H9 (cell line): ENCODE measurements at regions not wholly inside any gene's neighbourhood (a gene's known extent, or its start where the extent isn't known, plus 50 kb on each side); places are given as distances from the start of the nearest gene placed in this dataset.

Experiments
- DNase-seq: peaks from one replicate; pipeline ENCODE4 v3.0.0-alpha.2; 2017
- H2AFZ ChIP-seq: one replicate; pipeline ENCODE4 v1.6.1; 2013; ENCODE audit warnings: mild to moderate bottlenecking, low read length, control low read depth, moderate library complexity
- H2AK5ac ChIP-seq: 2 replicates; pipeline ENCODE4 v1.6.1; 2013; ENCODE audit warnings: low read length, control low read depth, mixed read lengths; ENCODE audit not compliant: insufficient read length
- H2BK120ac ChIP-seq: one replicate; pipeline ENCODE4 v1.6.1; 2013; ENCODE audit warnings: low read depth, mild to moderate bottlenecking, low read length, control low read depth, inconsistent platforms; ENCODE audit not compliant: poor library complexity, severe bottlenecking
- H2BK12ac ChIP-seq: 2 replicates; pipeline ENCODE4 v1.6.1; 2013; ENCODE audit warnings: low read length, control low read depth, mixed read lengths, low read depth; ENCODE audit not compliant: insufficient read length
- H2BK15ac ChIP-seq: 2 replicates; pipeline ENCODE4 v1.6.1; 2013; ENCODE audit warnings: low read depth, low read length, control low read depth
- H2BK20ac ChIP-seq: one replicate; pipeline ENCODE4 v1.6.1; 2013; ENCODE audit warnings: low read depth, mild to moderate bottlenecking, low read length, control low read depth, inconsistent platforms; ENCODE audit not compliant: poor library complexity, severe bottlenecking
- H2BK5ac ChIP-seq: 2 replicates; pipeline ENCODE4 v1.6.1; 2013; ENCODE audit warnings: low read length, control low read depth, mixed read lengths; ENCODE audit not compliant: insufficient read length
- H3K14ac ChIP-seq: 2 replicates; pipeline ENCODE4 v1.6.1; 2013; ENCODE audit warnings: low read length, control low read depth; ENCODE audit not compliant: insufficient read depth
- H3K18ac ChIP-seq: 2 replicates; pipeline ENCODE4 v1.6.1; 2013; ENCODE audit warnings: low read depth, mild to moderate bottlenecking, mixed read lengths, low read length, control low read depth; ENCODE audit not compliant: insufficient read length
- H3K23ac ChIP-seq: 2 replicates; pipeline ENCODE4 v1.6.1; 2013; ENCODE audit warnings: low read length, control low read depth, mixed read lengths, low read depth; ENCODE audit not compliant: insufficient read length
- H3K23me2 ChIP-seq: 2 replicates; pipeline ENCODE4 v1.6.1; 2013; ENCODE audit warnings: low read depth, mild to moderate bottlenecking, mixed read lengths, low read length, control low read depth; ENCODE audit not compliant: insufficient read length, poor library complexity, severe bottlenecking
- H3K27ac ChIP-seq: 2 replicates; pipeline ENCODE4 v1.5.1; 2013; ENCODE audit warnings: low read length, control low read depth, mixed read lengths, low read depth; ENCODE audit not compliant: insufficient read length
- H3K27me3 ChIP-seq: 2 replicates; pipeline ENCODE4 v1.6.1; 2013; ENCODE audit warnings: low read length, control low read depth, inconsistent platforms; ENCODE audit not compliant: insufficient read depth
- H3K4ac ChIP-seq: 2 replicates; pipeline ENCODE4 v1.6.1; 2013; ENCODE audit warnings: low read depth, mild to moderate bottlenecking, control low read depth, inconsistent platforms, low read length, moderate library complexity
- H3K4me1 ChIP-seq: 2 replicates; pipeline ENCODE4 v1.6.1; 2013; ENCODE audit warnings: low read length, control low read depth, inconsistent platforms; ENCODE audit not compliant: insufficient read depth
- H3K4me2 ChIP-seq: 2 replicates; pipeline ENCODE4 v1.6.1; 2013; ENCODE audit warnings: low read length, control low read depth, mixed read lengths; ENCODE audit not compliant: insufficient read length, insufficient read depth
- H3K56ac ChIP-seq: 2 replicates; pipeline ENCODE4 v1.6.1; 2013; ENCODE audit warnings: low read depth, mild to moderate bottlenecking, mixed read lengths, low read length, control low read depth; ENCODE audit not compliant: insufficient read length
- H3K79me1 ChIP-seq: 2 replicates; pipeline ENCODE4 v1.6.1; 2013; ENCODE audit warnings: low read depth, mild to moderate bottlenecking, moderate library complexity, low read length, control low read depth, inconsistent platforms; ENCODE audit not compliant: insufficient read depth, poor library complexity, severe bottlenecking
- H3K79me2 ChIP-seq: 2 replicates; pipeline ENCODE4 v1.6.1; 2013; ENCODE audit warnings: low read length, control low read depth, inconsistent platforms; ENCODE audit not compliant: insufficient read depth
- H3K9ac ChIP-seq: 2 replicates; pipeline ENCODE4 v1.6.1; 2013; ENCODE audit warnings: low read length, control low read depth, mixed read lengths; ENCODE audit not compliant: insufficient read length; ENCODE audit errors: extremely low read depth
- H3K9me3 ChIP-seq: one replicate; pipeline ENCODE4 v1.6.1; 2013; ENCODE audit warnings: low read depth, low read length, inconsistent platforms; ENCODE audit not compliant: control insufficient read depth
- H3T11ph ChIP-seq: one replicate; pipeline ENCODE4 v1.6.1; 2013; ENCODE audit warnings: mild to moderate bottlenecking, low read length, control low read depth, inconsistent platforms
- H4K20me1 ChIP-seq: one replicate; pipeline ENCODE4 v1.6.1; 2013; ENCODE audit not compliant: control insufficient read depth, insufficient read length, insufficient read depth
- H4K5ac ChIP-seq: 2 replicates; pipeline ENCODE4 v1.6.1; 2013; ENCODE audit warnings: low read depth, mild to moderate bottlenecking, mixed read lengths, low read length, control low read depth; ENCODE audit not compliant: insufficient read length
- H4K8ac ChIP-seq: replicated peaks from 2 replicates; pipeline ENCODE4 v1.6.1; 2013; ENCODE audit warnings: low read length, control low read depth, mixed read lengths, low read depth; ENCODE audit not compliant: insufficient read length
- H4K91ac ChIP-seq: 2 replicates; pipeline ENCODE4 v1.6.1; 2013; ENCODE audit warnings: low read depth, mild to moderate bottlenecking, moderate library complexity, mixed read lengths, low read length, control low read depth; ENCODE audit not compliant: insufficient read length
- H3K27ac Mint-ChIP-seq, 3 experiments: 2 replicates in 2 of 3; 3 replicates in 1 of 3; pipeline ENCODE4 v1.8.0; 2020 to 2021; ENCODE audit warnings: mixed read lengths in 3 of 3, mild to moderate bottlenecking in 1 of 3, moderate library complexity in 1 of 3
- H3K27me3 Mint-ChIP-seq: 2 replicates; pipeline ENCODE4 v1.8.0; 2021; ENCODE audit warnings: low read depth, mild to moderate bottlenecking, moderate library complexity, mixed read lengths
- H3K36me3 Mint-ChIP-seq, 3 experiments: 2 replicates in 2 of 3; 3 replicates in 1 of 3; pipeline ENCODE4 v1.8.0; 2020 to 2021; ENCODE audit warnings: low read depth in 3 of 3, mixed read lengths in 3 of 3; ENCODE audit not compliant: insufficient read depth in 1 of 3
- H3K4me1 Mint-ChIP-seq, 2 experiments: 2 replicates each; pipeline ENCODE4 v1.8.0; 2020; ENCODE audit warnings: mixed read lengths in 2 of 2
- H3K4me3 Mint-ChIP-seq, 2 experiments: 2 replicates in 1 of 2; 3 replicates in 1 of 2; pipeline ENCODE4 v1.8.0; 2020 to 2021; ENCODE audit warnings: mild to moderate bottlenecking in 2 of 2, mixed read lengths in 2 of 2, moderate library complexity in 1 of 2
- H3K9me3 Mint-ChIP-seq, 2 experiments: 2 replicates in 1 of 2; 3 replicates in 1 of 2; pipeline ENCODE4 v1.8.0; 2020; ENCODE audit warnings: mild to moderate bottlenecking in 2 of 2, mixed read lengths in 2 of 2, moderate library complexity in 1 of 2
- WGBS: extraction: QIAGEN DNeasy Blood & Tissue Kit; methylation state at CpG from one replicate; pipeline ENCODE4 v1.1.7; 2013; ENCODE audit warnings: missing lambda C conversion rate, low lambda C conversion rate, mixed read lengths; ENCODE audit not compliant: insufficient read length; ENCODE audit errors: extremely low coverage; 5-methylcytosine and 5-hydroxymethylcytosine counted together
- TF ChIP-seq, protein P1 (sequence below): fragments of 200-600 bp; sonication (generic); conservative IDR thresholded peaks from 3 replicates; pipeline ENCODE4 v1.8.0; 2021; ENCODE audit warnings: antibody characterized with exemption, mild to moderate bottlenecking

DNA sequence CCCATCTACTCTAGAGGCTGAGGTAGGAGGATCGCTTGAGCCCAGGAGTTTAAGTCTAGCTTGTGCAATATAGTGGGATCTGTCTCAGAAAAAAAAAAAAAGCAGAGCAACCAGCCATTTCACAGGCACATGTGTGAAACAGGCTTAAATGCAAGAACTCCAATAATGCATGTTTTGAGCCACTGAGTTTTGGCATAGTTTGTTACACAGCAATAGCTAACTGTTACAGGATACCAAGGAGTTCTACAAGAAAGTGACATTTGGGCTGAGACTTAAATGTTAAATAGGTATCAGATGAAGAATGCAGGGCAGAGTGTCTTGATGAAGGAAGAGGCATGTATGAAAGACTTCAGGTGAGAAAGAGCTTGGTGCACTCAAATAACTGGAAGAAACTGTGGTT is 240.0 kb upstream of the FOXN3 start:
- no peak overlapping the region for H2BK5ac ChIP-seq
- no peak overlapping the region for H3K27ac Mint-ChIP-seq
- H3K36me3 Mint-ChIP-seq, result peaks cover 4 to 5% (median 5%) of the 10 kb centered on the region in 3 experiments
- DNase-seq, result no peak
- H3K9me3 ChIP-seq, result no peaks in the 10 kb centered on the region
- H4K5ac ChIP-seq, result no peak overlapping the region
- no peaks in the 10 kb centered on the region for H3K27me3 ChIP-seq
- no peaks in the 10 kb centered on the region for H3K23me2 ChIP-seq
- H3K27me3 Mint-ChIP-seq, result no peaks in the 10 kb centered on the region; the same call in 1 of the 2 replicates
- H4K20me1 ChIP-seq, result no peaks in the 10 kb centered on the region
- no peak overlapping the region for H2BK12ac ChIP-seq
- H3K4me2 ChIP-seq, result no peak overlapping the region
- H3K23ac ChIP-seq, result no peak overlapping the region
- H3K4me1 ChIP-seq, result no peaks in the 10 kb centered on the region
- no peak overlapping the region for H2AK5ac ChIP-seq
- H3K4me1 Mint-ChIP-seq, result peaks cover 7% of the 10 kb centered on the region in 2 experiments
- H2BK120ac ChIP-seq, result no peak overlapping the region
- no peaks in the 10 kb centered on the region for H3K79me1 ChIP-seq
- no peaks in the 10 kb centered on the region for H3K79me2 ChIP-seq
- WGBS, result no CpG with 5 or more reads among the region's 1 CpG
- H3T11ph ChIP-seq, result no peak overlapping the region
- H3K9me3 Mint-ChIP-seq, result peaks cover 5 to 15% of the 10 kb centered on the region in 2 experiments; a peak in 4 of 5 replicates
- no peak overlapping the region for H3K9ac ChIP-seq
- no peak overlapping the region for H3K4me3 Mint-ChIP-seq
- TF ChIP-seq, protein P1, sequence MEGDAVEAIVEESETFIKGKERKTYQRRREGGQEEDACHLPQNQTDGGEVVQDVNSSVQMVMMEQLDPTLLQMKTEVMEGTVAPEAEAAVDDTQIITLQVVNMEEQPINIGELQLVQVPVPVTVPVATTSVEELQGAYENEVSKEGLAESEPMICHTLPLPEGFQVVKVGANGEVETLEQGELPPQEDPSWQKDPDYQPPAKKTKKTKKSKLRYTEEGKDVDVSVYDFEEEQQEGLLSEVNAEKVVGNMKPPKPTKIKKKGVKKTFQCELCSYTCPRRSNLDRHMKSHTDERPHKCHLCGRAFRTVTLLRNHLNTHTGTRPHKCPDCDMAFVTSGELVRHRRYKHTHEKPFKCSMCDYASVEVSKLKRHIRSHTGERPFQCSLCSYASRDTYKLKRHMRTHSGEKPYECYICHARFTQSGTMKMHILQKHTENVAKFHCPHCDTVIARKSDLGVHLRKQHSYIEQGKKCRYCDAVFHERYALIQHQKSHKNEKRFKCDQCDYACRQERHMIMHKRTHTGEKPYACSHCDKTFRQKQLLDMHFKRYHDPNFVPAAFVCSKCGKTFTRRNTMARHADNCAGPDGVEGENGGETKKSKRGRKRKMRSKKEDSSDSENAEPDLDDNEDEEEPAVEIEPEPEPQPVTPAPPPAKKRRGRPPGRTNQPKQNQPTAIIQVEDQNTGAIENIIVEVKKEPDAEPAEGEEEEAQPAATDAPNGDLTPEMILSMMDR, result no peak
- no peak overlapping the region for H2BK20ac ChIP-seq
- H3K14ac ChIP-seq, result no peak overlapping the region
- no peak overlapping the region for H4K91ac ChIP-seq
- no peak overlapping the region for H2AFZ ChIP-seq
- H3K18ac ChIP-seq, result no peak overlapping the region
- no peak overlapping the region for H2BK15ac ChIP-seq
- H3K56ac ChIP-seq, result no peak overlapping the region
- H4K8ac ChIP-seq, result no peak overlapping the region
- no peak overlapping the region for H3K4ac ChIP-seq
- H3K27ac ChIP-seq, result no peak overlapping the region
